Mucosa of descending colon (tissue), 3 donors: ENCODE measurements at regions not wholly inside any gene's neighbourhood (a gene's known extent, or its start where the extent isn't known, plus 50 kb on each side); places are given as distances from the start of the nearest gene placed in this dataset.

Source experiments
- ATAC-seq: fragments of 200-7000 bp; cut with Tn5 transposase; one replicate; pipeline ENCODE4 v1.9.1; 2020; ENCODE audit warnings: mild to moderate bottlenecking, moderate library complexity
- DNase-seq, 3 donors: peaks; one replicate each; pipeline ENCODE4 v3.0.0-alpha.2; 2020
- H3K36me3 ChIP-seq: fragments of 200-600 bp; one replicate; pipeline ENCODE4 v1.8.0; 2021; ENCODE audit warnings: low read depth, mild to moderate bottlenecking
- H3K4me1 ChIP-seq: fragments of 200-600 bp; one replicate; pipeline ENCODE4 v1.8.0; 2021; ENCODE audit warnings: low read depth, mild to moderate bottlenecking
- H3K4me3 ChIP-seq: fragments of 200-600 bp; one replicate; pipeline ENCODE4 v1.8.0; 2021; ENCODE audit warnings: mild to moderate bottlenecking
- H3K9me3 ChIP-seq: fragments of 200-600 bp; one replicate; pipeline ENCODE4 v1.8.0; 2021; ENCODE audit warnings: mild to moderate bottlenecking
- intact Hi-C, 2 donors: fragments of 100-400 bp; cut with DNase I in 1 of 2; cut with micrococcal nuclease in 1 of 2; formaldehyde crosslinking; loops; one replicate each; pipeline versions ENCODE4 v1.11.0 to v1.11.1; 2022; cut with DNase I, micrococcal nuclease
- TF ChIP-seq, protein P1 (sequence below): fragments of 200-600 bp; IDR thresholded peaks from one replicate; pipeline ENCODE4 v1.8.0; 2022; ENCODE audit warnings: antibody characterized with exemption, mild to moderate bottlenecking
- donor health status: DM: no; HTN: no; CAD: no; lungs with moderate emphysema.
- donor health status: DM: no; HTN: no; CAD: no.
- donor health status: DM: no; HTN: yes; CAD: no.

DNA sequence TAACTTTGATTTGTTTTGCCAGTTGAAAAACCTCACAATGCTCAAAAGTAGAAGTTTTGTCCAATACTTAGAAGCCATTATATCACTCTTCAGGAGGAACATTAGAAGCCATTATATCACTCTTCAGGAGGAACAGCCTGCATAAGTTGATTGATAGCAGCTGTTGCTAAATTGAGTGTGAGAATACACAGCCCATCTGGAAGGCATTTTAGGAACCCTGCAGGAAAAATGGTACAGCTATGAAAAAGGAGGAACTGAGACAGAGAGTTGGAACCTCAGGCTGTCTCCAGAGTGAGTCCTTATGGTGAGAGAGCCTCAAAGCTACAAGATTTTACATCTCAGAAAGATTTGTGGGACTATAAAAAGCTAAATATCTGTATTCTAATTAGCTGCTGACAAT, 207.0 kb downstream of the MYRFL start:
- Histone ChIP-seq H3K9me3 (no peaks in the 10 kb centered on the region), H3K4me1 (no peaks in the 10 kb centered on the region), H3K36me3 (no peaks in the 10 kb centered on the region), H3K4me3 (no peak overlapping the region)
- DNase-seq (no peak), ATAC-seq (no peak)
- intact Hi-C loops: no loop called here
- TF ChIP-seq, protein P1, sequence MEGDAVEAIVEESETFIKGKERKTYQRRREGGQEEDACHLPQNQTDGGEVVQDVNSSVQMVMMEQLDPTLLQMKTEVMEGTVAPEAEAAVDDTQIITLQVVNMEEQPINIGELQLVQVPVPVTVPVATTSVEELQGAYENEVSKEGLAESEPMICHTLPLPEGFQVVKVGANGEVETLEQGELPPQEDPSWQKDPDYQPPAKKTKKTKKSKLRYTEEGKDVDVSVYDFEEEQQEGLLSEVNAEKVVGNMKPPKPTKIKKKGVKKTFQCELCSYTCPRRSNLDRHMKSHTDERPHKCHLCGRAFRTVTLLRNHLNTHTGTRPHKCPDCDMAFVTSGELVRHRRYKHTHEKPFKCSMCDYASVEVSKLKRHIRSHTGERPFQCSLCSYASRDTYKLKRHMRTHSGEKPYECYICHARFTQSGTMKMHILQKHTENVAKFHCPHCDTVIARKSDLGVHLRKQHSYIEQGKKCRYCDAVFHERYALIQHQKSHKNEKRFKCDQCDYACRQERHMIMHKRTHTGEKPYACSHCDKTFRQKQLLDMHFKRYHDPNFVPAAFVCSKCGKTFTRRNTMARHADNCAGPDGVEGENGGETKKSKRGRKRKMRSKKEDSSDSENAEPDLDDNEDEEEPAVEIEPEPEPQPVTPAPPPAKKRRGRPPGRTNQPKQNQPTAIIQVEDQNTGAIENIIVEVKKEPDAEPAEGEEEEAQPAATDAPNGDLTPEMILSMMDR: no peak

DNA sequence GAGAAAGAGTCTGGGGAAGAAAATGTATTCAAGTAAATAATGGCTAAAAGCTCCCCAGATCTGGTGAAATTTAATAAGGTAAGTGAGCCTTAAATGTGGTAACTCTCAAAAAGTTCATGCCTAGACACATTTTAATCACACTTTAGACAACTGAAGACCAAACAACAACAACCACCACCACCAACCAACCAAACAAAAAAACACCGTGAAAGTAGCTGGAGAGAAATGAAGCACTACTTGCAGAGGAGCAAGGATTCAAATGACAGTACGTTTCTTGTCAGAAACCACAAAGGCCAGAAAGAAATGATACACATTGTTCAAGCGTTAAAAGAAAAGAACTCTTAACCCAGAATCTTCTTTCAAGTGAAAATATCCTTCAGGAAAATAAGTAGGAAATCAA, 208.3 kb downstream of the MYRFL start:
- ATAC-seq (no peak), DNase-seq (no peak)
- no peaks in the 10 kb centered on the region for H3K4me1 ChIP-seq
- no peaks in the 10 kb centered on the region for H3K9me3 ChIP-seq
- intact Hi-C loops: no loop called here
- TF ChIP-seq, protein P1: no peak
- no peaks in the 10 kb centered on the region for H3K36me3 ChIP-seq
- H3K4me3 ChIP-seq: no peak overlapping the region

DNA sequence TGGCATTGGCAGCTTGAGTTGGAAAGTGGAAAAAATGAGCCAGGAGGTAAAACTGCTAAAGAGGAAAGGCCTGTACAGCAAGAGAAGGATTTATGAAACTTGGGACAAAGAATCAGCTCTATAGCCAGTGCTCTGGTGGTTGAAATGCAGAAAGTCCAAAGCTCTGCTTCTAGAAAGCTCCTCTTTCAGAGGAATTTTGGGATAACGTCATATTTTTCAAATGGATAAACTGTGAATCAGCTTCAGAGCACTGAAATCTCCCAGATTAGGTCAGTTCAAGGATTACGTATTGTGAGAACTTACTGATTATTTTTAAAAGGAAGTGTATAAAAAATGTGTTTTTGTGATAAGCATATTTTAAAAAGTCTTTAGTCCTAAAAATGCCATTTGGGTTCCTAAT, 203.1 kb upstream of the CNOT2 start:
- DNase-seq (no peak), ATAC-seq (no peak)
- TF ChIP-seq, protein P1: no peak
- peaks cover 19% of the 10 kb centered on the region for H3K4me1 ChIP-seq
- intact Hi-C loops: no loop called here
- no peaks in the 10 kb centered on the region for H3K9me3 ChIP-seq
- H3K4me3 ChIP-seq: no peak overlapping the region
- H3K36me3 ChIP-seq: no peaks in the 10 kb centered on the region

DNA sequence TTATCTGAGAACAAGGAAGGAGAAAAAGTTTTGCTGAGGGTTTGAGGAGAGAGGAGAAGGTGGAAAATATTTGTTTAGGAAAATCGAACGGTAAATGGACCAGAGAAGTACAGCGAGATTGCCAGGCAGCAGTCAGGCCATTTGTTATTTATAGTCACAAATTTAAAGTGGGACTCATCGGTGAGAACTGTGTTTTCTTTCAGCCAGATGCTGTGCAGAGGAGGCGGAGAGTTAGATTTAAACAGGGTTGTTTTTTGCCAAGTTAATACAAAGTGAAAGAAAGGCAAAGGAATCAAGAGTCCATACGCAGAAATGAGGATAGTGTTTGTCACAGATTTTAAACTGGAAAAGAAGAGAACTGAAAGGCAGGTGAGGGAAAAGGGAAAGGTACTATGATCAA, 200.6 kb upstream of the CNOT2 start:
- intact Hi-C loops: no loop called here
- no peaks in the 10 kb centered on the region for H3K9me3 ChIP-seq
- H3K4me3 ChIP-seq: no peak overlapping the region
- peaks cover 22% of the 10 kb centered on the region for H3K4me1 ChIP-seq
- DNase-seq (no peak), ATAC-seq (no peak)
- no peaks in the 10 kb centered on the region for H3K36me3 ChIP-seq
- TF ChIP-seq, protein P1: no peak

DNA sequence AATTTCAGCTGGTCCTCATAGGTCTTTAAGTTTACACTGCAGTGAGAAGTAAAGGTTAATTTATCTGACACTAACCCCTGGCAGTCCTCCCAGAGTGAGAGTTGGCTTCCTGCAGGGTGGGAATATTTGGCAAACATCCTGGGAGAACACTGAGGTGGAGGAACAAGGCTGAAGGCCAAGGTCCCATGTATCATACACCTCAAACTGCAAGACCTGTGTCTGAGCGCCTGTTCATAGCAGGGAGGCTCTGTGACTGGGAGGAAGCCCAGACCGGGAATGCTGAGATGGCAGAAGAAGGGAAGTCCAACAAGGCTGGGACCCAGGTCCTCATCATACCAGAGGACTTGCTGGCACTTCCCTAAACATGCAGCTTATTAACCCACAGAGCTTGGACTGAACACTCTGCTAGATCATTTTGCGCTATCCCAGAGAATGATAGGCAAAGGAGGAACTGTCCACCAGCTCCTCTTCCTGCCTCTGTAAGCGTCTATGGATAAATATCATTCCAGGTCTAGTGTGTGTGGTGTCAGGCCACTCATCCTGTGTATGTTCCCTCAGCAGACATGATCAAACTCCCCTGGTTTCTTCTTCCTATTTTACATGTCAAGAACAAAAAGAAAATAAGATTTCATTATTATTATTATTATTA, 199.6 kb upstream of the CNOT2 start:
- DNase-seq: peak in 2 of 3 donors; percentile 51 to 67
- Histone ChIP-seq H3K4me1 (peaks cover 23% of the 10 kb centered on the region), H3K4me3 (no peak overlapping the region), H3K9me3 (no peaks in the 10 kb centered on the region), H3K36me3 (no peaks in the 10 kb centered on the region)
- peak; percentile 84 for ATAC-seq
- intact Hi-C loops: no loop called here
- TF ChIP-seq, protein P1: no peak

DNA sequence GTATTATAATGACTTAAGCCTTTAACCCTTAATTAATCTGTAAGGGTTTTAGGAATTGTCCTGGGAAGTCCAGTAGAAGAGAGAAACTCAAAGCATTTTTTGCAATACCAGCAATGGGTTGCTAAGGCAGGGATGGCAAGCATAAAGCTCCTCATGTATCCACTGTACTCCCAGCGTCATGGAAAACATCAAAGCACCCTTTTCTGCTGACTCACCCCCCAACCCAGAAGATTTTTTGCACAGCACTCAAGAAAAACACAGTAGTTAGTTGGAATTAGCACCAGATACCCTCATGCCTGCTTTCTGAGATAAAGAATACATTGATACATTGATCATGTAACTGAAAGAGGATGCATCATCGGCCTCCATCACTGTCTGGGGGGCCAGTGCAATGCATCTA, 199.1 kb upstream of the CNOT2 start:
- TF ChIP-seq, protein P1: no peak
- DNase-seq: no peak
- no peak for ATAC-seq
- intact Hi-C loops: no loop called here
- peaks cover 27% of the 10 kb centered on the region for H3K4me1 ChIP-seq
- no peaks in the 10 kb centered on the region for H3K9me3 ChIP-seq
- no peak overlapping the region for H3K4me3 ChIP-seq
- H3K36me3 ChIP-seq: no peaks in the 10 kb centered on the region
